Endodermal cell (in vitro differentiated cells): ENCODE measurements at regions not wholly inside any gene's neighbourhood (a gene's known extent, or its start where the extent isn't known, plus 50 kb on each side); places are given as distances from the start of the nearest gene placed in this dataset.

Experiments
- DNase-seq: peaks from one replicate; pipeline ENCODE4 v3.0.0-alpha.2; 2017
- H3K27ac ChIP-seq: 2 replicates; pipeline ENCODE4 v1.5.1; 2013; ENCODE audit warnings: mild to moderate bottlenecking, low read depth, low read length, moderate library complexity
- H3K27me3 ChIP-seq: 2 replicates; pipeline ENCODE4 v1.6.1; 2013; ENCODE audit warnings: mild to moderate bottlenecking, low read length, moderate library complexity; ENCODE audit not compliant: insufficient read depth, control insufficient read depth, poor library complexity, severe bottlenecking
- H3K36me3 ChIP-seq: 2 replicates; pipeline ENCODE4 v1.7.0; 2013; ENCODE audit warnings: mild to moderate bottlenecking, low read length, moderate library complexity; ENCODE audit not compliant: control insufficient read depth, insufficient read depth
- H3K4me1 ChIP-seq: one replicate; pipeline ENCODE4 v1.7.0; 2013; ENCODE audit warnings: low read length; ENCODE audit not compliant: control insufficient read depth, insufficient read depth
- H3K4me3 ChIP-seq: 2 replicates; pipeline ENCODE4 v1.5.1; 2013; ENCODE audit warnings: mild to moderate bottlenecking, low read length, moderate library complexity
- H3K9ac ChIP-seq: 2 replicates; pipeline ENCODE4 v1.6.1; 2013; ENCODE audit warnings: mild to moderate bottlenecking, low read length, moderate library complexity; ENCODE audit not compliant: poor library complexity, severe bottlenecking; ENCODE audit errors: extremely low read depth
- H3K9me3 ChIP-seq: 2 replicates; pipeline ENCODE4 v1.6.1; 2013; ENCODE audit warnings: mild to moderate bottlenecking, low read length, moderate library complexity; ENCODE audit not compliant: control insufficient read depth
- H3K27ac Mint-ChIP-seq: 2 replicates; pipeline ENCODE4 v1.8.0; 2020; ENCODE audit warnings: mixed read lengths
- H3K27me3 Mint-ChIP-seq: 2 replicates; pipeline ENCODE4 v1.8.0; 2021; ENCODE audit warnings: mild to moderate bottlenecking, mixed read lengths; ENCODE audit not compliant: insufficient read depth
- H3K36me3 Mint-ChIP-seq: 2 replicates; pipeline ENCODE4 v1.8.0; 2020; ENCODE audit warnings: low read depth, mixed read lengths
- H3K4me1 Mint-ChIP-seq: 2 replicates; pipeline ENCODE4 v1.8.0; 2020; ENCODE audit warnings: mixed read lengths
- H3K4me3 Mint-ChIP-seq: 2 replicates; pipeline ENCODE4 v1.8.0; 2020; ENCODE audit warnings: mild to moderate bottlenecking, moderate library complexity, mixed read lengths
- H3K9me3 Mint-ChIP-seq: 2 replicates; pipeline ENCODE4 v1.8.0; 2020; ENCODE audit warnings: mild to moderate bottlenecking, mixed read lengths
- WGBS, 2 experiments: methylation state at CpG; one replicate each; pipeline versions ENCODE4 v1.1.5 to v1.1.7; 2013; ENCODE audit warnings: missing lambda C conversion rate in 2 of 2, mixed read lengths in 1 of 2; ENCODE audit not compliant: insufficient coverage in 1 of 2, insufficient read length in 1 of 2; 5-methylcytosine and 5-hydroxymethylcytosine counted together
- TF ChIP-seq, protein P1 (sequence below): fragments of 200-600 bp; sonication (generic); conservative IDR thresholded peaks from 2 replicates; pipeline ENCODE4 v1.5.0; 2021; ENCODE audit warnings: antibody characterized with exemption, mild to moderate bottlenecking

DNA sequence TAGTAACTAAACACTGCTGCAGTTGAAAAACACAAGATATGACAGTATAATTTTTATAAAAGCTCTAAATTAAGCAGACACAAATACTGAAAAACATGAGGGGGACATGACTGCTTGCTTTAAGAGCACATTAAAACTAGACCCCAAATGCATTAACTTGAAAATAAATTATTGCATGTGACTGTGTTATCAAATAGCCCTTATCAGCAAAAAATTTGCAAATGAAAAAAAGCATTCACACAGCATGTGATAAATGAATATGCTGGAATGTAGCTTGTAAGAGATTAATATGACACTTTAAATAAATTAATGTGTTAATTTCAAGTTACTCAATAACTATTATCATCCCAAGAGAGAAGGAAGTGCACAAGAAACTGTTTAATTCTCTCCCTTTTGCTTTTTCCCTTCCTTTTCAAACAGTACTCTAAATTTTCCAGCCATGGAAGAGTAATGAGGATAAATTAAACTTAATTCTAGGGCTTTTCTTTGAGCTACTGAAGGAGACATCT, 1422.1 kb upstream of the FLRT2 start:
- H3K9ac ChIP-seq: no peak overlapping the region
- H3K4me3 ChIP-seq: no peak overlapping the region
- Mint-ChIP-seq H3K9me3 (peaks cover 19% of the 10 kb centered on the region), H3K4me1 (no peaks in the 10 kb centered on the region), H3K27me3 (no peaks in the 10 kb centered on the region), H3K36me3 (no peaks in the 10 kb centered on the region), H3K4me3 (no peak overlapping the region), H3K27ac (no peak overlapping the region)
- H3K36me3 ChIP-seq: no peaks in the 10 kb centered on the region
- H3K4me1 ChIP-seq: no peaks in the 10 kb centered on the region
- DNase-seq: no peak
- TF ChIP-seq, protein P1, sequence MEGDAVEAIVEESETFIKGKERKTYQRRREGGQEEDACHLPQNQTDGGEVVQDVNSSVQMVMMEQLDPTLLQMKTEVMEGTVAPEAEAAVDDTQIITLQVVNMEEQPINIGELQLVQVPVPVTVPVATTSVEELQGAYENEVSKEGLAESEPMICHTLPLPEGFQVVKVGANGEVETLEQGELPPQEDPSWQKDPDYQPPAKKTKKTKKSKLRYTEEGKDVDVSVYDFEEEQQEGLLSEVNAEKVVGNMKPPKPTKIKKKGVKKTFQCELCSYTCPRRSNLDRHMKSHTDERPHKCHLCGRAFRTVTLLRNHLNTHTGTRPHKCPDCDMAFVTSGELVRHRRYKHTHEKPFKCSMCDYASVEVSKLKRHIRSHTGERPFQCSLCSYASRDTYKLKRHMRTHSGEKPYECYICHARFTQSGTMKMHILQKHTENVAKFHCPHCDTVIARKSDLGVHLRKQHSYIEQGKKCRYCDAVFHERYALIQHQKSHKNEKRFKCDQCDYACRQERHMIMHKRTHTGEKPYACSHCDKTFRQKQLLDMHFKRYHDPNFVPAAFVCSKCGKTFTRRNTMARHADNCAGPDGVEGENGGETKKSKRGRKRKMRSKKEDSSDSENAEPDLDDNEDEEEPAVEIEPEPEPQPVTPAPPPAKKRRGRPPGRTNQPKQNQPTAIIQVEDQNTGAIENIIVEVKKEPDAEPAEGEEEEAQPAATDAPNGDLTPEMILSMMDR: no peak
- H3K27me3 ChIP-seq: no peaks in the 10 kb centered on the region
- H3K27ac ChIP-seq: no peak overlapping the region
- H3K9me3 ChIP-seq: peaks cover 3% of the 10 kb centered on the region

DNA sequence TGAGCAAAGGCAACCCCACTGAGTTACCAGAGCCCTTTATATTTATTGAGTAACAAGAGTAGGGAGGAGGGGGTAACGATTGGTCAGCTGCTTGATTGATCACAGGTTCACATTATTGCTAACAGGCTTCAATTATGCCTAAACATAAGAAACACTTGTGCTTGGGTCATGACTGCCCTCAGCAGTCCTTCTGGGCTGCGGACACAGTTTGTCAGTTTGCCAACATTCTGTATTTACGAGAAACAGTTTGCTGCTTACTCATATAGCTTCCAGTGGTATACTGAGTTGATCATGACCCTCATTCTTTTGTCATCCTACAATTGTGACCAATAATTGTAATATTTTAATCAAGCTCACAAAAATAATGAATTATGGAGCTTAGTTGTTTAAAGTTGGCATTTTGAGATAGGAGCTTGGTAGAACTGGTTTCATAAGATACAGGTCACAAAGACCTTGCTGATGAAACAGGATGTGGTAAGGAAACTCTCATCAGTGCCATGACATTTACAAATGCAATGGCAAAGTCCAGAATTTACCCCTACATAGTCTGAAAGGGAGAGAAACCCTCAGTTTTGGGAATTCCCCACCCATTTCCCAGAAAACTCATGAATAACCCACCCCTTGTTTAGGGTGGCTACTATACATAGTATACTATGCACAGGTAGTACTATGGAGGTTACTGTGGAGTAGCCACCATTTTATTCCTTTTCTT, 1421.0 kb upstream of the FLRT2 start:
- Histone ChIP-seq H3K9me3 (no peaks in the 10 kb centered on the region), H3K4me1 (no peaks in the 10 kb centered on the region), H3K27me3 (no peaks in the 10 kb centered on the region), H3K36me3 (no peaks in the 10 kb centered on the region), H3K27ac (no peak overlapping the region), H3K9ac (no peak overlapping the region), H3K4me3 (no peak overlapping the region)
- Mint-ChIP-seq H3K27ac (no peak overlapping the region), H3K9me3 (peaks cover 17% of the 10 kb centered on the region), H3K36me3 (no peaks in the 10 kb centered on the region), H3K27me3 (no peaks in the 10 kb centered on the region), H3K4me1 (no peaks in the 10 kb centered on the region), H3K4me3 (no peak overlapping the region)
- TF ChIP-seq, protein P1: no peak
- 61 to 84% methylated on average over 3 of the region's 3 CpGs for WGBS, 2 experiments
- DNase-seq: no peak

DNA sequence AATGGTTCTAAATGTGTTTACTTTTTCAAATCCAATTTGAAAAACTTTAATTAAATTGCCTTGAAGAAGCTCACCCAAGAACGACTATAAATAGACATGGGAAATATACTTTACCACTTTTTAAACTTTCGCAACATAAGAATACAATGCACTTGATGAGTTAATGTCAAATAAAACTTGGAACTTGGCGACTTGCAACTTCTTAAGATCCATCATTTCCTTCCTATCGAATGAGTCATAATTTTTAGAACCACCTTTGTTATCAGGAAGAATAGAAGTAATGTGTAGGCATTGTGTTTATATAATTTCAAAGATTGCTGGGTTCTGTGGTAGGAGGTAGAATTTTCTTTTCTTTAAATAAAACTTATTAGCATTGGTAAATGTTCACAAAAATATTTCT, 1417.4 kb upstream of the FLRT2 start:
- TF ChIP-seq, protein P1: no peak
- Mint-ChIP-seq H3K9me3 (peaks cover 10% of the 10 kb centered on the region), H3K4me1 (no peaks in the 10 kb centered on the region), H3K27me3 (no peaks in the 10 kb centered on the region), H3K36me3 (no peaks in the 10 kb centered on the region), H3K4me3 (no peak overlapping the region), H3K27ac (no peak overlapping the region)
- Histone ChIP-seq H3K27ac (no peak overlapping the region), H3K9me3 (no peaks in the 10 kb centered on the region), H3K4me1 (no peaks in the 10 kb centered on the region), H3K36me3 (no peaks in the 10 kb centered on the region), H3K9ac (no peak overlapping the region), H3K4me3 (no peak overlapping the region), H3K27me3 (no peaks in the 10 kb centered on the region)
- DNase-seq: no peak
- 80 to 86% methylated on average over 2 to 4 of the region's 4 CpGs for WGBS, 2 experiments
